ENCODE measurements at regions not wholly inside any gene's neighbourhood (a gene's known extent, or its start where the extent isn't known, plus 50 kb on each side); places are given as distances from the start of the nearest gene placed in this dataset.
A peak's percentile ranks its signal among the peaks of the same experiment; 100 is the strongest.

DNA sequence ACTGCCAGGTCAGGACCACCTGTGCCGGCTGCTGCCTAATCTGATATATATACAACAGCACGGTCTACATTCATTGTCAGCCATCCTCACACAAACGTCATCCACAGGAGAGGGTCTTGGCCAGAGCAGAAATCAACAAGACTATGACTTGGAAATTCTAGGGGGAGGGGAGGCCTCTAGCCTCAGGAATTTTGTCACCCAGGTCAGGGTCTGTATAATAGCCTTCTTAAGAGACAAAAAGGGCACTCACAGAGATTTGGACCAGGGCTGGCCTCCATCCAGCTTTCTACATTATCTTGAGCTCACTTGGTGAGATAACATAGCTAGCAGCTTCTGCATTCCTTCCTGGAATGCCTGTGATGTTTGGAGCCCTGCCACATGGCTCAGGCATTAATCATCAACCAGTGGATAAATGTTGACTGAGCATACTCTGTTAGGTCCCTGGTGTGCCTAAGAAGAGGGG is 50.4 kb upstream of the CTIF start:
- DNase-seq, result no peak

GRCh38 chr18:48486754-48487153 is 52.1 kb upstream of the CTIF start:
- DNase-seq, result no peak

DNA sequence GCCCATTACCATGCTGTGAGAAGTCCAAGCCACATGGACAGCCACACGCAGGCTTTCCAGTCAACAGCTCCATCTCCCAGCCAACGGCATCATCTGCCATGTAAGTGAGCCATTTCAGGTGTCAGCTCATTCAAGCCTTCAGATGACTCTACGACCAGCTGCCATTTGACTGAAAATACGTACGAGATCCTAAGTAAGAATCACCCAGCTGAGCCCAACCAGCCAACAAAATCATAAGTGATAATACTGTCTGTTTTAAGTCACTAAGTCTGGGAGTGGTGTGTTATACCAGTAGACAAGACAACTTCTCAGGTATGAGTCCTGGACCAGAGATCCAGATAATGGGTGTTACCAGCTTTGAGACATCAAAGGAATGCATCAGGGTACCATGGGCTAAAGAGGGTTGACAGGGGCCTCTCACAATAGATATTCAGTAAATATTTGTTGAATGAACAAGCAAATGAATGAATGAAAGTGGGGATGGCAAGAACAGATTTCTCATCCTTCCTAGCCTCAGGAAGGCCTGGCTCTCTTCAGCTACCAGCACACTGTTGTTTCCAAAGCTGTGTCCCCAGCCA is 52.9 kb upstream of the CTIF start:
- no peak for DNase-seq

DNA sequence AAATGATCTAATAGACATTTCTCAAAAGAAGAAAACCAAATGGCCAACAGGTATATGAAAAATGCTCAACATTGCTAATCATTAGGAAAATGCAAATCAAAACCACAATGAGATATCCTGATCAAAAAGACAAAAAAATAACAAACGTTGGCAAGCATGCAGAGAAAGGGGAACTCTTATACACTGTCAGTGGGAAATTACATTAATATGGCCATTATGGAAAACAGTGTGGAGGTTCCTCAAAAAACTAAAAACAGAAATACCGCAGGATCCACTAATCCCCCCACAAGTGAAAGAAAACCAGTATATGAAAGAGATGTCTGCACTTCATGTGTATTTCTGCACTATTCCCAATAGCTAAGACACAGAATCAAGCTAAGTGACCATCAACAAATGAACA is 57.7 kb upstream of the CTIF start:
- no peak for DNase-seq

GRCh38 chr18:48479531-48479930 is 59.3 kb upstream of the CTIF start:
- no peak for DNase-seq

DNA sequence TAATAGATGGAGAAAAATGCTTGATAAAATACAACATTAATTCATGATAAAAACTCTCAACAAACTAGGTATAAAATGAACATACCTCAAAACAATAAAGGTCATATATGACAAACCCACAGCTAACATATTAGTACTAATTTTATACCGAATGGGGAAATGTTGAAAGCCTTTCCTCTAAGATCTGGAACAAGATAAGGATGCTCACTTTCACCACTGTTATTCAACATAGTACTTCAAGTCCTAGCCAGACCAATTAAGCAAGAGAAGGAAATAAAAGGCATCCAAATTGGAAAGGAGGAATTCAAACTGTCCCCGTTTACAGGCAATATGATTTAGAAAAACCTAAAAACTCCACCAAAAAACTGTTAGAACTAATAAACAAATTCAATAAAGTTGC is 61.5 kb upstream of the CTIF start:
- DNase-seq, result no peak

- DNase-seq, result no peak
Measured at GRCh38 chr18:48476550-48476917, 62.3 kb upstream of the CTIF start.

DNA sequence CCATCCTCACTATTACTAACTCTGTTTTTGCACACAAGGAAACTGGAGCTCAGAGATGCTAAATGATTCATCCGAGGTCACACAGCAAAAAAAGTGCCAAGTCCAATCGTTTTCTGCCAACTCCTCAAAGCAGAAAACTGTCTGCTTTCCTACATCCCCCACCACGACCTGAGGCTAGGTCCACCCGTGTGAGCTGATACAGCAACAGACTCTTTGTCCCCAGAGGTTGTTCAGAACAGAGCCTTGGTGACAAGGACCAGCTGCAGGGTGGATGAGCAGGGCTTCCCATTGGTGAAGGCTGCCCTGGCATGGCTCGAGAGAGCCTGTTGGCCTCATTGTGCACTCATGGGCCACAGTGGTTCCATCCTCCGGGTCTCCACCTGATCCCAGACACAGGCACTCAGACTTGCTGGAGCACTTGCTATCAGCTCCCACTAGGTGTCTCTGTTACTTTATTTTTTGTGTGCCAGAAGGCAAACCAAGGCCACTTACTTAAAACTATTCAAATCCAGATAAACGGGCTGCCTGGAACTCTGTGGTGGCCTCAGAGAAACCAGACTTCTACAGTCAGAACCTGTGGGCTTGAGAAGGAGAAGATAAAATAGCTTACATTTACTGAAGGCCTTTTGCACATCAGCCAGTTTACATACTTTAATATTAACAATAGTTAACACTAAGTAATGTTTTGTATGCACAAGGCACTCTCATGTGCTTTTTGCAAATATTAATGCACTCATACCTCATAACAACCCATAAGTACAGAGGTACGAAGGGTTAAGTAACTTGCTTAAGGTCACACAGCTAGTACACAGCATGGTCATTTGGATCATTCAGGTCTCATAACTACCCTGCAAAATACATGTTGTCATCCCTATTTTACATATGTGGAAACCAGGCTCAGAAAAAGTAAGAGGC is 62.9 kb upstream of the CTIF start:
- peak in 1 of 2 experiments; percentile 14 for DNase-seq

- no peak for DNase-seq
Measured at GRCh38 chr18:48473816-48474215, 64.6 kb upstream of the ZBTB7C start.

- no peak for DNase-seq
Measured at GRCh38 chr18:48472610-48473009, 63.4 kb upstream of the ZBTB7C start.

- DNase-seq, result no peak
Measured at GRCh38 chr18:48470484-48471180, 61.4 kb upstream of the ZBTB7C start.

GRCh38 chr18:48468151-48468550 is 59.0 kb upstream of the ZBTB7C start:
- no peak for DNase-seq

GRCh38 chr18:48467231-48467630 is 58.0 kb upstream of the ZBTB7C start:
- no peak for DNase-seq

DNA sequence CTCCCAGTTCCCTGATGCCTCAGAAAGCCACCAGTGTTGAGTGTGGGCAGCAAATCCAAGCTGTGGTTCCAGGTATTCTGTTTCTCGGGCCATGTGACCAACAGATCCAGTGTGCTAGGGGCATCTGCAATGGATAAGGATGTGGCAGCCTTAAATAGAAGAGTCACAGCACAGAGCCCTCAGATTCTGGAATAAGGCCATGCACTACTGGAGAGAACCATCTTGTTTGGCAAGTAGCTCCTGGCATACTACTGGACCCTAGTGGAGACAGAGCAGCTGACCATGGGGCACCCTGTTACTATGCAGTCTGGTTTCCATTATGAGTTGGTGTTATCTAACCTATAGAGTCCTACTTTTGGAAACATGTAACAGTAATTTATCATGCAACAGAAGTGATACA is 53.3 kb upstream of the ZBTB7C start:
- no peak for DNase-seq

DNA sequence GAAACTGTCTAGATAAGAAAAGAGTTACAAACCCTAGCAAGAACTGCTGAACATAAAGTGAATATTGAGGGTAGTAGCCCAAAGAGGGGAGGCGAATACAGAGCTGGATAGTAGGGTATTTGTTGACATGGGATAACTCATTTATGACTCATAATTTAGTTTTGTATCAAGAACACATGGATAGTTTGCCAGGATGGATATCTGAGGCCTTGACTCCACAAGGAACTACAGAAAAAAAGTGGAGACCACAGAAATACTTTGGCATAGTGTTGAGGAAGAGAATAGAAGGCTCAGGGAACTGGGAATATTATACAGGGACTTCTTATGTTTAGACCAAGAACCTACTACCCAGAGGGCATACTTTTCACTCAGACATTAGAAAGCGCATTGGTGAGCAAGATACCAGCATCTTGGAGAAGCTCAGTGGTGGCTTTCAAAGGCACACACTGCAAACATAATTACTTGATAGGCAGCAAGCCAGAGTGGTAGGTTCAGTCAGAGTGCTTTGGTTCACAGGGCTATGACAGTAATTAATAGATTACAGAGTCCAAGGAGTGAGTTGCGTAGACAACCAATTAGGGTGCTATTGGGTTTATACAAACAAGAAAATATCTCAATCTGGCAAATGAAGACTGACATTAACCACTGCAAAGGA is 51.9 kb upstream of the ZBTB7C start:
- DNase-seq, result no peak

GRCh38 chr18:48459465-48459864 is 50.3 kb upstream of the ZBTB7C start:
- DNase-seq, result no peak

DNA sequence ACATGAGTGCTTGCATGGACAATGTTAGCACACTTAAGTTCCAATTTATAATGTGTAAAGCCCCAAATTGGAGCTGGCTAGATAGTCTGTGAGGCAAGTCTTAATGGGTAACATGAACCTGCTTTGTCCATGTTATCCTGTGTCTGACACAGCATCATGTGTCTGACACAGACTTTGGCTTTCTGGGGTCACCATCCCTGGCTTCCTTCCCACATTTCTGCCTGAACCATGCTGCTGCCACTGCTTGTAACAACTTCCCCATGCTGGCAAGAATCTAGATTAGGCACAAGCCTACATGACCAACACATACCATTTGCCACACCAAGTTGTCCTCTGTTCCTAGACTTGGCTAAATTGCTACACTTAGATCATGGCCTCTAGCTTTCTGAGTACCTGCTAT is 49.8 kb upstream of the ZBTB7C start:
- no peak for DNase-seq

Data from NCI-H187 (cell line).